Activated naive CD4-positive, alpha-beta T cell treated with anti-CD3 and anti-CD28 coated beads, Interleukin-2, amount 50 U/mL, for 16 hours (primary cell): ENCODE measurements at regions not wholly inside any gene's neighbourhood (a gene's known extent, or its start where the extent isn't known, plus 50 kb on each side); places are given as distances from the start of the nearest gene placed in this dataset.
"Not testable (repeated sequence)": the region's sequence is repeated elsewhere in the genome, so short reads cannot be mapped to it uniquely, and the experiment has no call there.

Experiments used
- DNase-seq: peaks from one replicate; pipeline ENCODE4 v3.0.0-alpha.2; 2020

DNA sequence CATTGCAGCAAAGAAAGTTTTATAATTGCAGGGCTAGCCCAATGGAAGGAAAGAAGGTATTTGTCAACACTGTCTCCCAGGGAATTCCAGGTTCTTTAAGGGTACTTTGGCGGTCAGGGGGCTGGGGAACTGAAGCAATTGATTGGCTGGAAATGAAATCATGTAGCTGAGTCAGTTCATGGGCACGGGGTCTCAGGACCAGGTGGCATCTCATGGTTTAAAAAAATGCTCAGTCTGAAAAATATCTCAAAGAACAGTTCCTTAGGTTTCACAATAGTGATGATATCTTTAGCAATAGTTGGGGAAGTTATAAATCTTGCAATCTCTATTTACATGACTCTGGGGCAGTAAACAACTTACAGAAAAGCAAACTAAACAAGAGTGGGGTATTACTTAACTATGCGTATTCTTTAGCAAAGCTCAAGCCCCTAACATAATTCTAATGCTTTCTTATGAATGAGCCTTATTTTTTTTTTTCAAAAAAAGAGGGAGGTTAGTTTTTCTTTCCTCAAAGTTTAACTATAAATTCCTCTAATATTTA, 376.9 kb upstream of the NRG3 start:
- no peak for DNase-seq

DNA sequence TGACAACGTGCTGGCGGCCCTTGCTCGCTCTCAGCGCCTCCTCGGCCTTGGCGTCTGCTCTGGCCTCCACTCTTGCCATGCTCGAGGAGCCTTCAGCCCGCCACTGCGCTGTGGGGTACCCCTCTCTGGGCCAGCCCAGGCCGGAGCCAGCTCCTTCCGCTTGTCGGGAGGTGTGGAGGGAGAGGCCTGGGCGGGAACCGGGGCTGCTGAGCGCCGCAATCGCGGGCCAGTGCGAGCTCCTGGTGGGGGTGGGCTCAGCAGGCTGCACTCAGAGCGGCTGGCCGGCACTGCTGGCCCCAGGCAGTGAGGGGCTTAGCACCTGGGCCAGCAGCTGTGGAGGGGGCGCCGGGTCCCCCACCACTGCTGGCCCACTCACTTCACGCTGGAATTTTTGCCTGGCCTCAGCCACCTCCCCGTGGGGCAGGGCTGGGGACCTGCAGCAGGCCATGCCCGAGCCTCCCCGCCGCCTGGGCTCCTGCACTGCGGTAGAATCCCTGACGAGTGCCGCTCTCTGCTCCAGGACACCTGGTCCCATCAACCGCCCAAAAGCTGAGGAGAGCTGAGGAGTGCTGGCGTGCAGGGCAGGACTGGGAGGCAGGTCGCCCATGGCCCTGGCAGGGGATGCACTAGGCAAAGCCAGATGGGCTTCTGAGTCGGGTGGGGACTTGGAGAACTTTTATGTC, 372.2 kb upstream of the NRG3 start:
- no peak for DNase-seq

DNA sequence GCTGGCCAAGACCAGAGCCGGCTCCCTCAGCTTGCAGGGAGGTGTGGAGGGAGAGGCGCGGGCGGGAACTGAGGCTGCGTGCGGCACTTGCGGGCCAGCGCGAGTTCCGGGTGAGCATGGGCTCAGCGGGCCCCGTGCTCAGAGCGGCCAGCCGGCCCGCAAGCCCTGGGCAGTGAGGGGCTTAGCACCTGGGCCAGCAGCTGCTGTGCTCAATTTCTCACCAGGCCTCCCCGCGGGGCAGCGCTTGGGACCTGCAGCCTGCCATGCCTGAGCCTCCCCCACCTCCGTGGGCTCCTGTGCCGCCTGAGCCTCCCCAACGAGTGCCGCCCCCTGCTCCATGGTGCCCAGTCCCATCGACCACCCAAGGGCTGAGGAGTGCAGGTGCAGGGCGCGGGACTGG, 369.2 kb upstream of the NRG3 start:
- not testable (repeated sequence) for DNase-seq

DNA sequence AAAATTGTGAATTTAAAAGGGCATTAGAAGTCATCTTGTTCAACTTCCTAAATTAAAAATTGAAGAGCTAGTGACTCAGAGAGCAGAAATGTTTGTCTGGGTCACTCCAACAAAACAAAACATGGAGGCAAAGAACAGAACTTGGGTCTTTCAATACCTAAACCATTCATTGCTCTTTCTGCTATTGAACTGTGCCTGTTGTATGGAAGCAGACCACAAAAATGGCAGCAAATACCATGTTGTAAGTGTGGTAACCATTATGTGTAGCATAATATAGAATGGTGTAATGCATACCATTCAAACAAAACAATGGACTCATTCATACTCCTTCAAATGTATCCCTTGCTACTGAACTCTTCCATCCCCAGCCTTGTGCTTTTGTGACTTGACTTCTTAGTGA, 360.2 kb upstream of the NRG3 start:
- no peak for DNase-seq

DNA sequence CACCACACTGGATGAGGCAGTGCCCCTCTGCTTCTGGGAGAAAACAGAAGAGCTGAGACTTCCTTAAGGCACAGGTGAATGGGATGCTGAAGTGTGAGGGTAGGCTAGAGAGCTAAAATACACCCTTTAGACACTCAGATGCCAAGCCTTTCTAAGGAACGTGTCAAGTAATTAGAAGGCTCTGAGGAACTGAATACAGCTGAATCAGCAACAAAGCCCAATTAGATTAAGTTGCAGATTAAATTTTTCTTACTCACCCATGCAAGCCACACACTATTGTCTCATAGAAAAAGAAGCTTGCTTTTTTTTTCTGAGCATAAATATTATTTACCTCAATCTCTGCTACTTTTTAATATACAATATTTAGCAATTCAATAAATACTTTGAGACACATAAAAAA, 354.3 kb upstream of the NRG3 start:
- DNase-seq, result no peak

DNA sequence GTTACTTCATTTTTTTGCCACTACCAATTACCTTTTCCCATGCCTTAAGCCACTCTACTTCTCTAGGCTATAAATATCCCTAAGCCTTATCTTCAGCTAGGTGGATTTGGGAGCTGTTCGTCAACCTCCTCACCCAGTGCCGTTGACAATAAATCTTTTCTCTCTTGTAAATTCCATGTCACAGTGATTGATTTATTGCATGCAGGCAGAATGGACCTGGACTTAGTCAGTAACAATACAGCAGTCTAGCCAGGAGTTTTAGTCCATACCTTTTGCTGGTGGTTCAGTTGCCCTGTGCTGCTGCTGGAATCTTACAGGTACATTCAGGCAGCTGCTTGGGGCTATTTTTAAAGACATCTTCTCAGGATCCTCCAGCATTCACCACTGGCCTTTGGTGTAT, 350.5 kb upstream of the NRG3 start:
- no peak for DNase-seq

DNA sequence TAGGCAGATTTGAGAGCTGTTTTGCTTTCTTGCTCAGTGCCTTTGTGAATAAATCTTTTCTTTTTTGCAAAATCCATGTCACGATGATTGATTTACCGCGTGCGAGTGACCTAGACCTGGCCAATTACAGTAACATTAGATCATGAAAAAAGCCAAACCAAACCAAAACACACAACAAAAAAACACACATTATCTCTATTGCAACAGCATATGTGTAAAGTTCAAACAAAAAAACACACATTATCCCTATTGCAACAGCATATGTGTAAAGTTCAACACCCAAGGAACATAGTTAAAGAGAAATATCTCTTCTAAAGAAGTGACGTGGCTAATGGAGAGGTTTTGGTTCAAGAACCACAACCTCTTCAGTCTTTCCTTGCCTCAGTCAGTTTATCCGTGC, 342.6 kb upstream of the NRG3 start:
- DNase-seq, result no peak

DNA sequence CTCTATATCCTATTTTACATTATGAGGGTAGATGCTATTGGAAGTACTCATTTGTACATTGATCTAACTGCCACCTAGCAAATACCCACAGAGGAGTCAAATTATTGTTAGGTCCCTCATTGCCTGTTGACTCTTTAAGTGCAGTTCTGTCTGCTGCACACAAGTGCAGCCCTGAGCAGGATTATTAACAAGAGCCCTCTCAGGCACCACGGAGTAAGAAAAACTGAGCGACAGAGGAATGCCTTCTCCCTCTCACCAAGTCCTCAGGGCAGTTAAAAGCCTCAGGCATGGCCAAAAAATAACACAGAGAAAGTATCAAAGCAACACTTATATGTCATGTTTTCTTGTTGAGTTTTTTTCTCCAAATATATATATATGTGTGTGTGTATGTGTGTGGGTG, 340.0 kb upstream of the NRG3 start:
- DNase-seq, result no peak

DNA sequence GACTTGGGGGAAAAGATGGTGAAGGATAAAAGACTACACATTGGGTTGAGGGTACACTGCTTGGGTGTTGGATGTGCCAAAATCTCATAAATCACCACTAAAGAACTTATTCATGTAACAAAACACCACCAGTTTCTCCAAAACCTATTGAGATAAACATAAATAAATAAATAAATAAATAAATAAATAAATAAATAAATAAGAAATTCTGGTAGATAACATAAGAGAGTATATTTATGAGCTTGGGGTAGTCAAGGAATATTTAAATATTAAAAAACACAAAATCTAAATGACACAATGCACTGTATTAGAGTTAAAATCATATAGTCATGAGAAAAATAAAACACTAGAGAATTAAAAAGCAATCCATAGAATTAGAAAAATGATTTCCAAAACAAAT, 333.5 kb upstream of the NRG3 start:
- DNase-seq, result no peak

DNA sequence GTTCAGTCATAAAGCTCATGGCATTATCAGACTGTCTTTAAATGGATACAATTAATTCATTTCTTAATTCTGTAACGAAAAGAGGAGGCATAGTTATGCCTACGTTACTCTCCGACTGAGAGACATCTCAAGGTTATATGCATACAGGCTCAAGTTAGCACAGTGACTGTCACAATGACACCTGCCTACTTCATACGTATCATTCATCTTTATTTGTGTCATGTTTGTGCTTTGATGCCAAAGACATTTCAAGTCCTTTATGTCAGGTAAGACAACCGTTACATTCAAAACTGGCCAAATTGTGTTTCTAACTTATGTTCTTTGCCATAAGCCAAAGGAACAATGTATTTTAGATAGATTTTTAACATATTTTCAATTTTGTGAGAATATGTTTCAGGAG, 328.8 kb upstream of the NRG3 start:
- no peak for DNase-seq

DNA sequence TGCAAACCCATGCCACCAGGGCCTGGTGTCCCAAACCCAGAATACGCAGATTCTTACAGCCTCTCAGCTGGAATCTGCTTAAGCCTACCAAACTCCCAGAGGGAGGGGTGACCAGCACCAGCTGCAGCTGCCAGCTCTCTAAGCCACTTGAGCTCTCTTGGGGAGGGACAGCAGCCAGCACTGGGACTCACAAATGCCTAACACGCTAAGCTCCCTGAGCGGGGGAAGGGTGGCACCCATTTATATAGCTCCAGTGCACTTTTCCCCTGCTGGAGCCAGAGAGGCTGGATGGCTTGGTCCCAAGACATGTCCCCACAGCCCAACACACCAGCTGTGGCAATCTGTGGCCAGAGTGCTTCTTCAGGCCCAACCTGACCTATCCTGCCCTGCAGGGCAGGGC, 326.8 kb upstream of the NRG3 start:
- DNase-seq, result no peak

DNA sequence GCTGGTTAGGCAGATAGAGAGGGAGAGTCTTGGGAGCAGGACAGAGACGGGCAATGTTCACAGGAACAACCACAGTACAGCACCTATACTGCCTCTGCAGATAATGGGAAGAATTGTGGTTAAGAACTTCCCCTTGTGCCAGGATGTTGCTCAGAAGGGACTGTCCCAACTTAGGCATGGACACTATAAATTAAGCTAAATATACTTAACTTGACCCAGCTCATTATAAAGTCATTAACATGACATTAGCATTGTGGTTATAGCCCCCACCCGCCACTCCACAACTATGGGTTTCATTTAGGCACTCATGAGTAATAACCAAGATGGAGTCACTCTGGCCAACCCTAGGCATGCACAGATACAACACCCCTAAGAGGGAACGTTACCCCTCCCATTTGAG, 310.9 kb upstream of the NRG3 start:
- DNase-seq, result no peak

DNA sequence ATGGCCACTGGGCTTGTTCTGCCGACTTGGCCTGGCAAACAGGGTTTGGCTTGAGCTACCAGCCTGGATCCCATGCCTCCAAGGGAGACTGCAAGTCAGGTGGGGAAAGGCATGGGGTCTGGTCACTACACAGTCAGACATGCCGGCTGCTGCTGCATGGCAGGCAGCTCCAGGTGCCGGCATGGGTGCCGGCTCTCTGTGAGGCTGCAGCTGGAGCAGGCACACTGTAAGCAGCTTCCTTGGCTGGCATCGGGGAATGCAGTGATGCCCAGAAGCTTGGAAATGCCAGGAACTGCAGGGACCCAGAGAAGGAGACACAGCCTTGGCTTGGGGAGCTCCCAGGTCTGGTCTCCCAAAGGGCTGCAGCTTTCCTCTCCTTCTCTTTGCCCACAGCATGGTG, 305.5 kb upstream of the NRG3 start:
- no peak for DNase-seq

DNA sequence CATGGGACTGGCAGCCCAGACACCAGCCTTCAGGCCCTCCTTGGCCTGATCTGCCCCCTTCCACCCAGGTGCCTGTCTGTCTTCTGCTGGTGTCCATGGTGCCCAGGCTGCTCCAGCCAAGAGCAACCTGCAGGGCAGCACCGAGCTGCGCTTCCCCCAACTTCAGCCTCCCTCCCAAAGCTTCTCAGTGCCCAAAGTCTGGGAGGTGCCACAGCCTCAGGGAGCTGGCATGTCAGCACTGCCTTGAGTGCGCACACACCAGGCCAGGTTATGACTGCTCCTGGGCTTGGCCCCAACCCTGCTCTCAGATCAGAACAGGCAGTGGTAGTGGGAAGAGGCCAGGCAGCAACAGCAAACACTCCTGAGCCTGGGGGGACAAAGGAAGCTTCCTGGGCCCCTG, 304.6 kb upstream of the NRG3 start:
- no peak for DNase-seq

DNA sequence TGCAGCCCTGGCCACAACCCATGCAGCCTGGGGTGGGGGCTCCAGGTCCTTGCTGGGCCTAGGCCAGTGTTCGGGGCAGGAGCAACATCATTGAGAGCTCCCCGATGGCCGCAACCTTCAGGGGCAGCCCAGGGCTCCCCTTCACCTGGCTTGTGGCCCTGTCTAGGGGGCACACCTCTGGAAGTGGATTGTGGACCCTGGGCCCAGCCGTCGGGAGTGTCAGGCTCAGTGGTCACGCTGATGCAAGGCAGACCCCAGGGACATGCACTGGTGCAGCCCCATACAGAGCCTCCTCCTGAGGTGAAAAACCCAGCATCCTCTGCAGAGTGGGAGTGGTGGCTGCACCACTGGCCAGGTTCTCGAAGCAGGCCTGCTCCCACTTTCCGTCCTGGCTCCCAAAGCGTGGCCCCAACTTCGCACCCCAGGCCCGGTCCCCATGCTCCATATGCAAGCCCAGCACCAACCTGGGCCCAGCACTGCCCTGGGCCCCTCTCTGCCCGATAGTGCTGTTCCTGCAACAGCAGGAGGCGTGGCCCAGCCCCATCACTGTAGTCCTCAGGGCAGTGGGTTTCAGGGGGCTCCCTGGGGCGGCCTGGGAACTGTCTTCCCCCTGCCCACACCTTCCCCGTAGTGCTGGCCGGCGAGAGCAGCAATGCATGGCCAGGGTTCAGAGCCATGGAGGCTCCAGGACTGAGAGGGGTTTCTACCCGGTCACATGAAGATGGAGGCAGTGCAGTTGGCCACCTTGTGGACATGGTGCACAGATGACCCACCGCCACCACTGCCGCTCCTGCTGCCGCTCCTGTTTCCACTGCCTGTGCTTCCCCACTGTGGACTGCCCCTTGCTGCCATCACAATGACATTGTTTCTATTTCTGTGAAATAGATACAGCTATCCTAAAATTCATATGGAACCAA, 303.9 kb upstream of the NRG3 start:
- no peak for DNase-seq

DNA sequence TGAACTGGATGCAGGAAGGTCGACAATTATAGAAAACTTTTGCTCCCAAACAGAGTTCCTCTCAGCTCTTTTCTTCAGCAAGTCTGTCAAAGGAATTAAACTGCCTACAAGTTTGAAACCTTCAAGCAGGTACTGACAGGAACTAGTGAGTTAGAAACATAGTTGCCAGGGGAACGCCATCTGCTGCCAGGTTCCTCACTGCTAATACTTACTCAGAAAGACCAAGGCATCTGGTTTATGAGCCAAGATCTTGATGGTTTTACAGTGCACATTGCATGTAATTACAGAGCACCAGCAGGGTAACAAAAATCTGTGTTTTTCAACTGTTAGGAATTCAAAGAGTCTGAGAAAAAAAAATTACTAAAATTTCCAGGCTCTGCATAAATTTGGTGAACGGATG, 300.0 kb upstream of the NRG3 start:
- DNase-seq, result no peak

DNA sequence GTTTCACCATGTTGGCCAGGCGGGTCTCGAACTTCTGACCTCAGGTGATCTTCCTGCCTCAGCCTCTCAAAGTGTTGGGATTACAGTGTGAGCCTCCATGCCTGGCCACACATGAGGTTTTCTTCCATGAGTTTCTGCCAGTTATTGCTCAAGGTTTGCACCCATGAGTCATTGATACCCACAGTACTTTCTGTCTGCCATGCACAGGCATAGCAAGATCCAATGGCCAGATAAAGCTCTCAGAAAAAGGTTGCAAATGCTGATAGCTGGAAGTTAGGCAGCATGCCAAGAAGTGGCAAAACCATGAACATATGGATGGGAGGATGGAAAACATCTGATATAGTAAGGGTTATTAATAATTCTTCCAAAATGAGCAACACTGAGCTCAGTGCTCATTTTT, 298.7 kb upstream of the NRG3 start:
- DNase-seq, result no peak

DNA sequence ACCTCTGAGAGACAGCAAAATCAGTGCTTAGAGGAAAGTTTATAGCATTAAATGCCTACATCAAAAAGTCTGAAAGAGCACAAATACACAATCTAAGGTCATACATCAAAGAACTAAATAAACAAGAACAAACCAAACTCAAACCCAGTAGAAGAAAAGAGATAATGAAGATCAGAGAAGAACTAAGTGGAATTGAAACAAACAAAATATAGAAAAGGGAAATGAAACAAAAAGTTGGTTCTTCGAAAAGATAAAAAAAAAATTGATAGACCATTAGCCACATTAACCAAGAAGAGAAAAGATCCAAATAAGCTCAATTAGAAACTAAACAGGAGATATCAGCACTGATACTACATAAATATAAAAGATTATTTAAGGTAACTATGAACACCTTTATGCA, 280.0 kb upstream of the NRG3 start:
- no peak for DNase-seq

DNA sequence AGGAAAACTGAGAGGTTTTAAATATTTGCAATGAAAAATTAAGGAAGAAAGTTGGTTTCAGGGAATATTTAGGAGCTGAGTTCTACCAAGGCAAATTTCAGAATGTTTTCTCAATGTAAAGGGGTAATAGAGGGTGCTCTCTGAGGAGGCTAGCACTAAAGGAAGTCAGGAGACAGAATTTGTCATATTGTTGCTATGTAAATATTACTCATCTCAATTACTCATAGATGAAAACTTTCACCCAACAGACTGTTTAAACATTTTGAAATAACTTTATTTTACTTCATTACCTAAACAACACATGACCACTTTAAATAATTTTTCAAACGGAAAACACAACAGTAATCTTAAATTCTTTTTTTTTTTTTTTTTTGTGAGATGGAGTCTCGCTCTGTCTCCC, 274.8 kb upstream of the NRG3 start:
- DNase-seq, result no peak

DNA sequence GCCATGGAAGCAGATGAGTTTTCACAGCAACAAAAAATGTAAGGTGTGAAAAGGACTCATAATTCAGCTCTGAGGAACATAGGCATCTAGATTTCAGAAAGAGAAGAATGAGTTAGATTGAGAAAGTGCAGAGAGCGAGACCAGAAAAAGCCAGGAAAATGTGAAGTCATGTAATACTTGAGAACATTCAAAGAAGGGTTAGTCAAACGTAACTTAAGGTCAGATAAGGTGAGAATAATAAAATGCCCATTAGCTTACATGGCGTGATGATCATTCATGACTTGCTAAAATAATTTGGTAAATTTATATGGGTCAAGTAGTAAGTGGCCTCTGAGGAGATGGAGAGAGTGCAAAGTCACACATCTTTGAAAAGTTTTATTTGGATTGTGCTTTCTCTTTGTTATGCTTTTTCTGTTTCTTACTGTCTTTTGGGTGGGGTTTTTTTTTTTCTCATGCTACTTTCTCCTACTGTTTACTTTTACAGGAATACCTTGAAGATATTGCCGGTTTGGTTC, 271.8 kb upstream of the NRG3 start:
- no peak for DNase-seq

DNA sequence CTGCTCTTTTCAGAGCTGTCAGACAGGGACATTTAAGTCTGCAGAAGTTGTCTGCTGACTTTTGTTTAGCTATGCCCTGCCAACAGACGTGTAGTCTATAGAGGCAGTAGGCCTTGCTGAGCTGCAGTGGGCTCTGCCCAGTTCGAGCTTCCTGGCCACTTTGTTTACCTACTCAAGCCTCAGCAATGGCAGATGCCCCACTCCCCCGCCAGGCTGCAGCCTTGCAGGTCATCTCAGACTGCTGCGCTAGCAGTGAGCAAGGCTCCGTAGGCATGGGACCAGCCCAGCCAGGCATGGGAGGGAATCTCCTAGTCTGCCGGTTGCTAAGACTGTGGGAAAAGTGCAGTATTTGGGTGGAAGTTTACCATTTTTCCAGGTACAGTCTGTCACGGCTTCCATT, 230.5 kb upstream of the NRG3 start:
- not testable (repeated sequence) for DNase-seq

DNA sequence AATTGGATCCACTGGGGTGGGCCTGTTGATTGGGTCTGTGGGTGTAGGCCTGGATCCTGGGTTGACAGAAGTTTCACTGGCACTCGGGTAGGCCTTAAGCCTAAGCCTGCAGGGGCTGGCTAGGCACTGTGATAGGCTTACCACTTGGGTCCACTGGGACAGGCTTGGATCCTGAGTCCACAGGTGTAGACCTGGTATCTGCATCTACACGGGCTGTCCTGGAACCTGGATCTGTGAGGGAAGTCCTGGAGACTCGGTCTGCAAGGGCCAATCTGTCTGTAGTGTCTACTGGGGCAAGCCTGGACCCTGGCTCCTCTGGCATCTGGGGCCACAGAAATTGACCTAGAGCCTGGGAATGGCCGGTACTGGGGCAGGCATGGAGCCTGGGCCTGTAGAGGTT, 219.0 kb upstream of the NRG3 start:
- DNase-seq, result no peak

DNA sequence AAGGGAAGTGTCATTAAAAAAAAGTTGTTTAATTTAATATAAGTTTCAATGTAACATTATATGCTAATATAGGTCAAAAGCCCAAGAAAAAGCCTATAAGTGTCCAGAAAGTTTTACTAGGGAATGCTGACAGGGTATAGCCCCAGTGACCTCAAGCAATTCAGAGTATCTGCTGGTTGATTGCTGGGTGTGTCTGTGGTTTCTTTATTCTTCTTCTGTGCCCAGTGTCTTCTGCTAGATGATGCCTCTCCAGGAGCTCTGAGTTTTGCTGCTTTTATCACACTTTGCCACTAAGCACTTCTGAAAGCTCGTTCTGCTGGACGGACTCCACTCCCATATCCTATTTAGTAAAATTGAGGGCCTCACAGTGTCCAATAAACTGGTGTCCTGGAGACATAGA, 212.2 kb upstream of the NRG3 start:
- DNase-seq, result no peak

DNA sequence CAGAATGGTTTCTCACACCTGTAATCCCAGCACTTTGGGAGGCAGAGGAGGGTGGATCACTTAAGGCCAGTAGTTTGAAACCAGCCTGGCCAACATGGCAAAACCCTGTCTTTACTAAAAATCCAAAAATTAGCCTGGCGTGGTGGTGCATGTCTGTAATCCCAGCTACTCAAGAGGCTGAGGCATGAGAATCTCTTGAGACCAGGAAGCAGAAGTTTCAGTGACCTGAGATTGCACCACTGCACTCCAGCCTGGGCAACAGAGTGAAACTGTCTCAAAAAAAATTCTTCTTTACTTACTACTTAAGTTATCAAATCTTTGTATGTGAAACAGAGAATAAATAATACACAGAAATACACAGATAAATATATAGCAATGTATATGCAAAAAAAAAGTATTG, 210.2 kb upstream of the NRG3 start:
- not testable (repeated sequence) for DNase-seq
